Lower leg skin (tissue), 4 donors: ENCODE measurements at regions not wholly inside any gene's neighbourhood (a gene's known extent, or its start where the extent isn't known, plus 50 kb on each side); places are given as distances from the start of the nearest gene placed in this dataset.

Source experiments
- DNase-seq, 2 donors: peaks; one replicate each; pipeline ENCODE4 v3.0.0-alpha.2; 2019; ENCODE audit warnings: low spot score in 2 of 2
- H3K4me3 ChIP-seq: fragments of 200-600 bp; sonication (generic); 2 replicates; pipeline ENCODE4 v1.5.1; 2017; ENCODE audit warnings: mild to moderate bottlenecking, low read depth; ENCODE audit not compliant: poor library complexity, severe bottlenecking
- CTCF ChIP-seq, 3 donors: fragments of 450-650 bp; IDR thresholded peaks; one replicate each; pipeline ENCODE4 v1.5.1; 2016; ENCODE audit warnings: antibody characterized with exemption in 3 of 3, mild to moderate bottlenecking in 3 of 3, moderate library complexity in 2 of 3
- POLR2A ChIP-seq, 2 donors: fragments of 450-650 bp; IDR thresholded peaks; one replicate each; pipeline ENCODE4 v1.6.1; 2016 to 2017; ENCODE audit warnings: antibody characterized with exemption in 2 of 2, mild to moderate bottlenecking in 1 of 2, moderate library complexity in 1 of 2
- WGBS, 2 donors: methylation state at CpG; one replicate each; pipeline ENCODE4 v1.1.5; 2018; 5-methylcytosine and 5-hydroxymethylcytosine counted together
- intact Hi-C: fragments of 100-400 bp; cut with DNase I; formaldehyde crosslinking; loops from one replicate; pipeline ENCODE4 v1.15.0; 2023; ENCODE audit warnings: low total_unique reads

DNA sequence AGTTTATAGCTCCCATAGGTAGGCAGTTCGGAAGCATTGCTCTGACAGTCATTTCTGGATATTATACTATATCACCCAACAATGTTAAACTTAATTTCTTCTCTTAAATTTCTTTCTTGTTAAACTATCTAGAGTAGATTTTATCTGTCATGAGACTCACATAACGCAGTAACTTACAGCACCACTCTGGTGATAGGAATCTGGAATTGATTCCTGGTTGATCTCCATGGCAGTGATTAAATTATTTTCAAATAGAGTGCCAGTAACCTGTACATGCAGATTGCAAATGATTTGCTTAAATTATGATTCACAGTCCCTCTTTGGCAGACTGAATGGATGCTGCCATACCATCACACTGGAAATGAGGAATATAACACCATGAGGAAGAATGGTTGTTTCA lies 722.1 kb downstream of the DACH1 start:
- no peak for DNase-seq
- intact Hi-C loops, result no loop called here
- WGBS, 2 donors, result 69 to 76% methylated on average over 2 of the region's 2 CpGs
- H3K4me3 ChIP-seq, result no peak overlapping the region
- TF ChIP-seq CTCF (IDR thresholded peaks at IDR 0.05), result no peak
- TF ChIP-seq POLR2A (IDR thresholded peaks at IDR 0.05), result no peak

DNA sequence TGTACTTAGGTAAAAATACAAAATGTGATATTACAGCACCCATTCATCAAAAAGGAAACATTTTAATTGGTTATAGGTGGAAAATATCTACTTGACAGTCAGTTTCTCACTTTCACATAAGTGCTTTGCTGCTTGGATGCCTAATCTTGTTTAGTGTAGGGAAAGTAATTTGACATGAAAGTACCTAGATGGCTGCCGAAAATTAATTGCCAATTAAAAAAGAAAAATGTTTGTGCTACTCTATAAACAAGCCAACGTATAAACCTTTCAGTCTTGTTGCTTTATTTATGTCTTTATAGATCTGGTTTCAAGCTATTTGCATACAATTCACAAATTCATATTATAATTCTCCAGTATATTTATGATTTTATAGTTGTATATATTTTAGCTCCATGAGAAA lies 729.9 kb downstream of the DACH1 start:
- TF ChIP-seq POLR2A (IDR thresholded peaks at IDR 0.05) (no peak), CTCF (IDR thresholded peaks at IDR 0.05) (no peak)
- intact Hi-C loops, result no loop called here
- no peak for DNase-seq
- no peak overlapping the region for H3K4me3 ChIP-seq
- 47 to 53% methylated on average over 2 of the region's 2 CpGs for WGBS, 2 donors

DNA sequence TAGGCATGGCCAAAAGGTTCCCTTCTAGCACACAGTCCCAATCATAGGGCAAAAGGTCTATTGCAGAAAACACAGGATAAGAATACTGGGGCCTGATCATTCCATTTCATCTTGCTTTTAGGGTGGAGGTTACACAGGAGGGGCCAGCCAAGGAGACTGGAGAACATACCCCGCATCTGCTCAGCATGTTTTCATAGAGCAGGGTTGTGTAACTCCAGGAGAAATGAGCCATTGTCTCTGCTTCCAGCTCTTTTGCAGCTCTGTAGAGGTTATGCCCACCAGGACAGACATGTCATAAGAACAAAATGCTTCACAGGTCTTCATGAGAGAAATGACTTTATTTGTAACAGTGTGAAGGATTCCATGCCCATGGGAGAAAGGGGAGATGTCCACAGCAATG lies 742.8 kb downstream of the DACH1 start:
- intact Hi-C loops, result no loop called here
- WGBS, 2 donors, result 80 to 81% methylated on average over 1 of the region's 1 CpG
- H3K4me3 ChIP-seq, result no peak overlapping the region
- DNase-seq, result no peak
- TF ChIP-seq CTCF (IDR thresholded peaks at IDR 0.05), result no peak
- no peak for TF ChIP-seq POLR2A (IDR thresholded peaks at IDR 0.05)

- no peak for DNase-seq
- no peak overlapping the region for H3K4me3 ChIP-seq
- TF ChIP-seq POLR2A (IDR thresholded peaks at IDR 0.05), result no peak
- no peak for TF ChIP-seq CTCF (IDR thresholded peaks at IDR 0.05)
- WGBS, 2 donors, result 66 to 77% methylated on average over 6 of the region's 6 CpGs
- intact Hi-C loops, result no loop called here
Observed at GRCh38 chr13:71118779-71119364, 748.1 kb downstream of the DACH1 start.

DNA sequence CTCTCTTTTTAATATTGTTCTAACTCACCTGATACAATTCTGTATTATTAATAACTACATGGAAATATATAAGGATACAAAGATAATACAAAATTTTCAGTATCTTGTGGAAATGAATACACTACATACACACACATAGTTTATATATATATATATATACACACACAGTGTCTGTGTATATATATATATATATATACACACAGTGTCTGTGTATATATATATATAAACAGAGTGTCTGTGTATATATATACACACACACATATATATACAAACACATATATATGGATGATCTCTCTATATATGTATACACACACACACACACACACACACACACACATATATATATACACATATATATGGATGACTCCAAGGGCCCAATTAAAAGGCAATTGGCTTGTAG lies 749.1 kb downstream of the DACH1 start:
- H3K4me3 ChIP-seq, result no peak overlapping the region
- no peak for DNase-seq
- no peak for TF ChIP-seq POLR2A (IDR thresholded peaks at IDR 0.05)
- TF ChIP-seq CTCF (IDR thresholded peaks at IDR 0.05), result no peak
- intact Hi-C loops, result no loop called here

DNA sequence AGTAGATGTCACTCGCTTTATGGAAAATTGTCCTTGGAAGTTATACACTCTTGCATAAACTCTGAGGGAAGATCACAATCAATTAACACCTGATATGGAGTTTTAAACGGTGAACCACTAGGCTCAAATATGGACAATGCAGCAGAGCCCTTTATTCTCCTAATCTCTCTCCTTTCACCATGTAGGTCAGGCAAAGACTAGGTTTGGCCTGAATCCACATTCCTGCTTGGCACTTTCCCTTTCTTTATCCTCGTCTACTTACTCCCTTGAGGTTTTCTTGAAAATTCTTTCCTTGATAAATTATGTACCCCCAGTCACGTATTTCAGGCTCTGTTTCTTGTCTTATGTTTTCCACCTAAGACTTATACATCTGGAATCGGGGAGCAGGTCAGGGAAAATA lies 751.7 kb downstream of the DACH1 start:
- intact Hi-C loops, result no loop called here
- WGBS, 2 donors, result 60 to 61% methylated on average over 5 of the region's 5 CpGs
- no peak for DNase-seq
- no peak overlapping the region for H3K4me3 ChIP-seq
- no peak for TF ChIP-seq CTCF (IDR thresholded peaks at IDR 0.05)
- no peak for TF ChIP-seq POLR2A (IDR thresholded peaks at IDR 0.05)
